ENCODE measurements at regions not wholly inside any gene's neighbourhood (a gene's known extent, or its start where the extent isn't known, plus 50 kb on each side); places are given as distances from the start of the nearest gene placed in this dataset.

DNA sequence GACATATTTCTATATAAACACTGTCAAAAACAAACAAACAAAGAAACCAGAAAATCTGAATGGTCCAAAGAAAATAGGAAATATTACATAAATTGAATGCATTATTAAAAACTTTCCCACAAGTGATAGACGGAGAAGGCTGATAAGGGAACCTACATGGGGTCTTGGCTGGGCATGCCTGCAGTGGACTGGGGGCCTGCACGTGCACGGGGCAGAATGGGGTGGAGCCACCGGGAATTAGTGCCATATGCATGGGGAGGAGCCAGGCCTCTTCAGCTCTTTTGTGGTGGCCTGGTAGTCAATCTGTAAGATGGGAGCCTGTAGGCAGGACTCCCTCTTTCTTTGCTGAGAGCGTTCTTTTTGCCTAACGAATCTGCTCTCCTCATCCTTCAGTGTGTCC, 1031.7 kb upstream of the FBXO33 start:
- POLR2A ChIA-PET = no interaction called here
- CTCF ChIA-PET = no interaction called here

GRCh38 chr14:40452674-40453073, 1020.4 kb upstream of the FBXO33 start:
- no peaks in the 10 kb centered on the region for H3K27me3 ChIP-seq (ENCODE audit: control insufficient read depth, insufficient read depth, low read length)
- ChIA-PET POLR2A (no interaction called here), CTCF (no interaction called here)
- TF ChIP-seq, protein P1, sequence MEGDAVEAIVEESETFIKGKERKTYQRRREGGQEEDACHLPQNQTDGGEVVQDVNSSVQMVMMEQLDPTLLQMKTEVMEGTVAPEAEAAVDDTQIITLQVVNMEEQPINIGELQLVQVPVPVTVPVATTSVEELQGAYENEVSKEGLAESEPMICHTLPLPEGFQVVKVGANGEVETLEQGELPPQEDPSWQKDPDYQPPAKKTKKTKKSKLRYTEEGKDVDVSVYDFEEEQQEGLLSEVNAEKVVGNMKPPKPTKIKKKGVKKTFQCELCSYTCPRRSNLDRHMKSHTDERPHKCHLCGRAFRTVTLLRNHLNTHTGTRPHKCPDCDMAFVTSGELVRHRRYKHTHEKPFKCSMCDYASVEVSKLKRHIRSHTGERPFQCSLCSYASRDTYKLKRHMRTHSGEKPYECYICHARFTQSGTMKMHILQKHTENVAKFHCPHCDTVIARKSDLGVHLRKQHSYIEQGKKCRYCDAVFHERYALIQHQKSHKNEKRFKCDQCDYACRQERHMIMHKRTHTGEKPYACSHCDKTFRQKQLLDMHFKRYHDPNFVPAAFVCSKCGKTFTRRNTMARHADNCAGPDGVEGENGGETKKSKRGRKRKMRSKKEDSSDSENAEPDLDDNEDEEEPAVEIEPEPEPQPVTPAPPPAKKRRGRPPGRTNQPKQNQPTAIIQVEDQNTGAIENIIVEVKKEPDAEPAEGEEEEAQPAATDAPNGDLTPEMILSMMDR (IDR thresholded peaks at IDR 0.05; ENCODE audit: insufficient read depth, low read depth, low read length) = no peak
- no peak overlapping the region for H3K4me3 ChIP-seq (ENCODE audit: low read depth, low read length)
- H3K36me3 ChIP-seq (ENCODE audit: control insufficient read depth, insufficient read depth, low read length) = no peaks in the 10 kb centered on the region
- no peak for DNase-seq (ENCODE audit: low read depth)

More for the DNA sequence above, 1031.7 kb upstream of the FBXO33 start:
- TF ChIP-seq, protein P1 (IDR thresholded peaks at IDR 0.05; ENCODE audit: insufficient read depth, low read depth, low read length) = no peak
- no peak overlapping the region for H3K4me3 ChIP-seq (ENCODE audit: low read depth, low read length)
- no peaks in the 10 kb centered on the region for H3K27me3 ChIP-seq (ENCODE audit: control insufficient read depth, insufficient read depth, low read length)
- no peak for DNase-seq (ENCODE audit: low read depth)
- H3K36me3 ChIP-seq (ENCODE audit: control insufficient read depth, insufficient read depth, low read length) = no peaks in the 10 kb centered on the region

- no peaks in the 10 kb centered on the region for H3K27me3 ChIP-seq (ENCODE audit: control insufficient read depth, insufficient read depth, low read length)
- H3K4me3 ChIP-seq (ENCODE audit: low read depth, low read length) = no peak overlapping the region
- CTCF ChIA-PET = no interaction called here
- DNase-seq (ENCODE audit: low read depth) = no peak
- TF ChIP-seq, protein P1 (IDR thresholded peaks at IDR 0.05; ENCODE audit: insufficient read depth, low read depth, low read length) = no peak
- POLR2A ChIA-PET = no interaction called here
- no peaks in the 10 kb centered on the region for H3K36me3 ChIP-seq (ENCODE audit: control insufficient read depth, insufficient read depth, low read length)
These were observed 1014.8 kb upstream of the FBXO33 start for GRCh38 chr14:40447017-40447416.

- no peak for DNase-seq (ENCODE audit: low read depth)
- ChIA-PET CTCF (no interaction called here), POLR2A (no interaction called here)
- H3K27me3 ChIP-seq (ENCODE audit: control insufficient read depth, insufficient read depth, low read length) = no peaks in the 10 kb centered on the region
- H3K4me3 ChIP-seq (ENCODE audit: low read depth, low read length) = no peak overlapping the region
- TF ChIP-seq, protein P1 (IDR thresholded peaks at IDR 0.05; ENCODE audit: insufficient read depth, low read depth, low read length) = no peak
- H3K36me3 ChIP-seq (ENCODE audit: control insufficient read depth, insufficient read depth, low read length) = no peaks in the 10 kb centered on the region
These were observed 1012.8 kb upstream of the FBXO33 start for GRCh38 chr14:40445020-40445419.

DNA sequence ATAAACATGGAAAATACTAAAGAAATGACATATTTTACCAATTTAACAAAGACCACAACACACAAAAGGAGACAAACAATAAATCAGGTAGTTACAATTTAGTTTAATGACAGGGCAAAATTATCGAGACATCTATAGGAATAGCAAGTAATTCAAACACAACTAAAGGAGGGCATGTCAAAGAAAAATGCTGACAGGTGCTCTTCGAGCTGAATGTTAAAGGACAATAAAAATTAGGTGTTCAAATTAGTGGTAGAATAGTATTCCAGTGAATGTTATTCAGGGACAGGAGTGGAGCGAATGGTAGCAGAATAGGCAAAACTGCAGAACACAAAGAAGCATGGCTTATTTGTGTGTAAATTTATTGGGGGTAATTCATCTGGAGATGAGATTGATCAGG, 1004.3 kb upstream of the FBXO33 start:
- TF ChIP-seq, protein P1 (IDR thresholded peaks at IDR 0.05; ENCODE audit: insufficient read depth, low read depth, low read length) = no peak
- Histone ChIP-seq H3K27me3 (ENCODE audit: control insufficient read depth, insufficient read depth, low read length) (no peaks in the 10 kb centered on the region), H3K36me3 (ENCODE audit: control insufficient read depth, insufficient read depth, low read length) (no peaks in the 10 kb centered on the region), H3K4me3 (ENCODE audit: low read depth, low read length) (no peak overlapping the region)
- no peak for DNase-seq (ENCODE audit: low read depth)
- CTCF ChIA-PET = no interaction called here
- POLR2A ChIA-PET = no interaction called here
